Skeletal muscle satellite cell (primary cell): ENCODE measurements at regions not wholly inside any gene's neighbourhood (a gene's known extent, or its start where the extent isn't known, plus 50 kb on each side); places are given as distances from the start of the nearest gene placed in this dataset.
"Not testable (repeated sequence)": the region's sequence is repeated elsewhere in the genome, so short reads cannot be mapped to it uniquely, and the experiment has no call there.

Experiments used
- H3K27me3 ChIP-seq: 2 replicates; pipeline ENCODE4 v1.7.0; 2013; ENCODE audit warnings: low read length; ENCODE audit not compliant: control insufficient read depth, insufficient read depth
- H3K36me3 ChIP-seq: 2 replicates; pipeline ENCODE4 v1.7.0; 2013; ENCODE audit warnings: mild to moderate bottlenecking, control low read depth, low read length; ENCODE audit not compliant: insufficient read depth
- H3K4me1 ChIP-seq: 2 replicates; pipeline ENCODE4 v1.7.0; 2013; ENCODE audit warnings: low read length; ENCODE audit not compliant: control insufficient read depth, insufficient read depth
- H3K4me2 ChIP-seq: 2 replicates; pipeline ENCODE4 v1.7.0; 2013; ENCODE audit warnings: mild to moderate bottlenecking, low read length
- H3K4me3 ChIP-seq: 2 replicates; pipeline ENCODE4 v1.7.0; 2013; ENCODE audit warnings: low read length
- H3K9ac ChIP-seq: 2 replicates; pipeline ENCODE4 v1.7.0; 2013; ENCODE audit warnings: mild to moderate bottlenecking, low read depth, low read length, moderate library complexity
- H3K9me3 ChIP-seq: replicated peaks from 2 replicates; pipeline ENCODE4 v1.7.0; 2013; ENCODE audit warnings: mild to moderate bottlenecking, control low read depth, low read length

DNA sequence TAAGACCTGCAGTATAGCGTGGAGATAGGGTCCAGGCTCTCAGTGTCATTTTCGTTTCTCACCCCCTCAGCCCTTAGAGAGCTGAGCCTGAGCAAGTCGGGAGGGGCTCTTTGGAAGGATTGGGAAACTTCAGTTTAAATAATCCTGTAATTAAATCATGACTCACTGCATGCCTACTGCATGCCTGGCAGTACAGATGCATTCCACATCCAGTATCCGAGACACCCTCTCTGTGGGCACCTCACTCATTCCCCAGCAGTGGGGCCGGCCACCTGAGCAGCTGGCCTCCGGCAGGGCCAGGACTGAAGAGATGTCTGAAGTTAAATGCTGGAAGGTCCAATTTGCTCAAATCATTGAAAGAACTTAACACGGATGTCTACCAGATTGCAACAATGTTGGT, 316.6 kb downstream of the THBS2 start:
- H3K9me3 ChIP-seq: no peaks in the 10 kb centered on the region
- H3K4me3 ChIP-seq: no peak overlapping the region
- no peaks in the 10 kb centered on the region for H3K36me3 ChIP-seq
- H3K4me2 ChIP-seq: no peak overlapping the region
- H3K4me1 ChIP-seq: peaks cover 27% of the 10 kb centered on the region
- H3K9ac ChIP-seq: no peak overlapping the region
- peaks cover 17% of the 10 kb centered on the region for H3K27me3 ChIP-seq

DNA sequence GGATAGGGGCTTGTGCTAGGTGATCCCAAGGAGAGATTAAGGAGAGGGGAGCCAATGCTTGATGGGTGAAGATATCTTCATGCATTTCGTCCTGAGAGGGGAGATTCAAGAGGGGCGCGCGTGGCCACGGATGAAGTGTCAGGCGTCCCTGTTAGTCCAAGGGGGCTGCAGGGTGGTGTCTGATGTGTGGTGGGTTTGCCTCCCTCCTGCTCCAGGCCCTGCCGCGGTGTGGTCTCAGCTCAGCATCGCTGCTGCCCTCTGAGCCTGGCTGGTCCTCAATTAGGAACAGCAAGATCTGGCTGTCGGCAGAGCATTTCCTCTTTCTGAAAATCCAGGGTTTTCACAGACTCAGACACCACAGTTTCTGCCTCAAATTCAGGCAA, 318.0 kb downstream of the THBS2 start:
- Histone ChIP-seq H3K27me3 (peaks cover 11% of the 10 kb centered on the region), H3K4me1 (peaks cover 27% of the 10 kb centered on the region), H3K9ac (no peak overlapping the region), H3K4me2 (no peak overlapping the region), H3K9me3 (no peaks in the 10 kb centered on the region), H3K36me3 (no peaks in the 10 kb centered on the region), H3K4me3 (no peak overlapping the region)

DNA sequence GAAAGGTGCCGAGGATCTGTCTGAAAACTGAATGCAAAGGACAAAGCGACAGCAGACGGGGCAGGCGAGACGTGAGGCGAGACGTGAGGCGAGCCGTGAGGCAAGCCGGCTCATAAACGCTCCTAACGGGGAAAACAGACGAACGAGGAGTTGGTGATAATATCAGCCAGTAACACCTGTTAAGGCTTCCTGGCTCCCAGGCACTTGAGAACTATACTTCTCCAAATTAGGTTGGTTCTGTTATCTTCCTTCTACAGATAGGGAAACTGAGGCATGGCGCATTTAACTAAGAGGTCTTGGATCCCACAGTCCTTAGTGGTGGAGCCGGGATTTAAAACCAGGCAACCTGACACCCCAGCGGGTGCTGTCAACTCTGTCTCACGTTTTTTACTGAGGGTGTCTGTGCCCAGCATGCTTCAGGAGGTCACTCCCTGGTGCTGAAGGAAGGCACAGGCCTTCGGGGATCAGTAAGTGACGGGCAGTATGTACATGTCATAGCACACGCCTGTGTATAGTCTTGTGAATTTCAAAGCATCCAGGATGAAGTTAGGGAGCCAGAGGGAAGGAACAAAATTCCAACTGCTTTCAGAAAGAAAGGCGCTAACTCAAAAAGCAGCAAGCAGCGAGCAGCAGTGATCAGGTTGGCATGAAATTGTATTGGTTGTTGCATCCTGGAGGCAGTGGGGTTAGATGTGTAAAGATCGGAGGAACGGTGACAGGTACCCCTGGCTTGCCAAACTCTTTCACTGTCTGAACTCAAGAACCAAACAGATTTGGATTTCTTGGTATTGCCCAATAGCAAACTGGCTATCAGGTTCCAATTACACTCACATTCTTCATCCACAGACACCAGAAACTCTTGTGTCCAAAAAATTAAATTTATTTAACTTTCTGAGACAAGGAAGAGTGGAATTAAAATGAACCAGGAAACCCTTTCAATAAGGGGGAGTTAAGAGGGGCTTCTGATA, 318.7 kb downstream of the THBS2 start:
- no peaks in the 10 kb centered on the region for H3K9me3 ChIP-seq
- no peaks in the 10 kb centered on the region for H3K36me3 ChIP-seq
- H3K27me3 ChIP-seq: peaks cover 5% of the 10 kb centered on the region
- H3K4me2 ChIP-seq: no peak overlapping the region
- no peak overlapping the region for H3K4me3 ChIP-seq
- H3K4me1 ChIP-seq: peaks cover 21% of the 10 kb centered on the region
- H3K9ac ChIP-seq: no peak overlapping the region

DNA sequence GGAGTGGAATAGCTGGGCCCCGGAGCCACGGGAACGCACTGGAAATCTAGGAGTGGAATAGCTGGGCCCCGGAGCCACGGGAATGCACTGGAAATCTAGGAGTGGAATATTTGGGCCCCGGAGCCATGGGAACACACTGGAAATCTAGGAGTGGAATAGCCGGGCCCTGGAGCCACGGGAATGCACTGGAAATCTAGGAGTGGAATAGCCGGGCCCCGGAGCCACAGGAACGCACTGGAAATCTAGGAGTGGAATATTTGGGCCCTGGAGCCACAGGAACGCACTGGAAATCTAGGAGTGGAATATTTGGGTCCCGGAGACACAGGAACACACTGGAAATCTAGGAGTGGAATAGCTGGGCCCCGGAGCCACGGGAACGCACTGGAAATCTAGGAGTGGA, 321.5 kb downstream of the THBS2 start:
- not testable (repeated sequence) for H3K36me3 ChIP-seq, H3K4me2 ChIP-seq, H3K9me3 ChIP-seq, H3K4me3 ChIP-seq, H3K9ac ChIP-seq, H3K4me1 ChIP-seq, H3K27me3 ChIP-seq

DNA sequence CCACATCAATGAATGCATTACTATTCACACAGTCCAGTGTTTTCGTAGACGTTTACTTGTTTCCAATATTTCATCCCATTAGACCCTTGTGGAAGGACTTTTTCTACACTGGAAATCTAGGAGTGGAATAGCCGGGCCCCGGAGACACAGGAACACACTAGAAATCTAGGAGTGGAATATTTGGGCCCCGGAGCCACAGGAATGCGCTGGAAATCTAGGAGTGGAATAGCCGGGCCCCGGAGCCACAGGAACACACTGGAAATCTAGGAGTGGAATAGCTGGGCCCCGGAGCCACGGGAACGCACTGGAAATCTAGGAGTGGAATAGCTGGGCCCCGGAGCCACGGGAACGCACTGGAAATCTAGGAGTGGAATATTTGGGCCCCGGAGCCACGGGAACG, 322.6 kb downstream of the THBS2 start:
- H3K9ac ChIP-seq, H3K36me3 ChIP-seq, H3K9me3 ChIP-seq, H3K4me2 ChIP-seq, H3K4me1 ChIP-seq, H3K27me3 ChIP-seq, H3K4me3 ChIP-seq: not testable (repeated sequence)

DNA sequence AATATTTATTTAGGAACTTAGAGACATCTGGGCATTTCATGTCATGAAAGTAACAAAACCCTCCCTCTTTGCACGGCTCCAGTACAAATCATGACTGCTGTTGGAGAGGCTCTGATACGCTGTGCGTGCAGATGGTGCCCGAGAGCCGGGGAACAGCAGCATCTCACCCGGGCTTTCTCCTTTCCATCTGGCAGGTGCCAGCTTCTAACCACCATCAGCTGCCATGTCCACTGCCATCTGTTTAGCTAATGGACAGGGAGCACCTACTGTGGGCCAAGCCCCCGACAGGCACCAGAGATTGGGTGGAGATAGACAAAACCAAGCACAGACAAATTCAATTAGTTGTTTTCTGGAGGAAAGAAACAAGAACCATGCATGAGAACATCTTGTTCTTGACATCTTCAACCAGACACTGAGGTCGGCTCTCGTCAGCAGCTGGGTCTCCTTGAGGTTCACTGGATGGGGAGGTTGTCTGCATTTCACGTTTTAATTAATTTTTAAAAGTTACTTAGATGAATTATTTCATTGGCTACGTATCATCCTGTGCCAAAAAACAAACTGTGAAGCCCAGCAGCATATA, 323.7 kb downstream of the THBS2 start:
- Histone ChIP-seq H3K36me3 (no peaks in the 10 kb centered on the region), H3K9ac (no peak overlapping the region), H3K4me1 (no peaks in the 10 kb centered on the region), H3K9me3 (peaks cover 4% of the 10 kb centered on the region), H3K4me2 (no peak overlapping the region), H3K4me3 (no peak overlapping the region), H3K27me3 (no peaks in the 10 kb centered on the region)

DNA sequence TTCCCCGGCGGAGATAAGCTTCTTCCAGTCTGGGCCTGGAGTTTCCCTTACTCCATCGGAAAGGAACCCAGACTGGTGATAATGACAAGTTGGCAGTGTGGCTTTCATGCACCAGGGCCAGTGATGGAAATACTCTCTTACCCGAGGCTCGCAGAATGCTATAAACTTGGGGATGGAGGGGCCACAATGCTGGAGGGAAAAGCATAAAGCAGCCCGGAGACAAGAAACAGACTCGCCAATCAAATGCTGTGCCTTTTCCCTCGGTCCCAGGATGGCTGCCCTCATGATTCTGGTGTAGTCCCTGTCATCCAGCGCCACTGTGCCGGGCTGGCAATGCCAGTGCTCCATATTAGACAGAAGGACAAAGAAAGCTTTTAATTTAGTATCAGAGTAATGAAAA, 325.6 kb downstream of the THBS2 start:
- no peak overlapping the region for H3K4me2 ChIP-seq
- H3K4me3 ChIP-seq: no peak overlapping the region
- H3K9ac ChIP-seq: no peak overlapping the region
- no peaks in the 10 kb centered on the region for H3K36me3 ChIP-seq
- H3K9me3 ChIP-seq: peaks cover 4% of the 10 kb centered on the region
- H3K4me1 ChIP-seq: no peaks in the 10 kb centered on the region
- H3K27me3 ChIP-seq: no peaks in the 10 kb centered on the region

DNA sequence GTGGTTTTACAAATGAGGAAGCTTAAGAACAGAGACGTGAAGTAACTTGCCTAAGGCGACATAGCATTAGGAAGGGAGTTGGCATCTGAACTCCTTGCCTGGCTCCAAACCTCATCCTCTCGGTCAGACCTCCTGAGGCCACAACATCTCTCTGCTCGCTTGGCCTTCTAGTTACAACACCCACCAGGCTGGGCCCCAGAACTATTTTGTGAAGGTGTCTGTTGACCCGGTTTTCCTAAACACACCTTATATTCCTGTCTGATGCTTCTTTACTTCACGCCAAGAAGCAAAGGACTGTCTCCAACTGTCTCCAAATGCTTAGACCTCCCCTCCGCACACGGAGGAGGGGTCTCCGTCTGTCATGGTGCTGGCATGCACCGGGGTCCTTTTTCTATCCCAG, 326.6 kb downstream of the THBS2 start:
- H3K27me3 ChIP-seq: no peaks in the 10 kb centered on the region
- H3K4me1 ChIP-seq: no peaks in the 10 kb centered on the region
- no peak overlapping the region for H3K9ac ChIP-seq
- H3K4me3 ChIP-seq: no peak overlapping the region
- no peak overlapping the region for H3K4me2 ChIP-seq
- peaks cover 4% of the 10 kb centered on the region for H3K9me3 ChIP-seq
- H3K36me3 ChIP-seq: no peaks in the 10 kb centered on the region

DNA sequence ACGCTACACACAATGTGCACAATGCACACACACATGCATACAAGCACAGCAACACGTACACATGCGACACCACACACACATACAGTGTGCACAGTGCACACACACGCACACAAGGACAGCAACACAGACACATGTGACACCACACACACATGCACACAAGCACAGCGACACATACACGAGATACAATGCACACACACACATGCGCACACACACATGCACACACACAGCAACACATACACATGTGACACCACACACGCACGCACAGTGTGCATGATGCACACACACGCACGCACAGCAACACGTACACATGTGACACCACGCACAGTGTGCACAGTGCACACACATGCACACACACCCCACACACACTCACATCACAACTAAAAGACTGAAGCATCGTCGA, 327.3 kb downstream of the THBS2 start:
- no peaks in the 10 kb centered on the region for H3K36me3 ChIP-seq
- H3K9me3 ChIP-seq: peaks cover 4% of the 10 kb centered on the region
- H3K4me2 ChIP-seq: no peak overlapping the region
- H3K27me3 ChIP-seq: no peaks in the 10 kb centered on the region
- H3K4me1 ChIP-seq: no peaks in the 10 kb centered on the region
- no peak overlapping the region for H3K4me3 ChIP-seq
- H3K9ac ChIP-seq: no peak overlapping the region

DNA sequence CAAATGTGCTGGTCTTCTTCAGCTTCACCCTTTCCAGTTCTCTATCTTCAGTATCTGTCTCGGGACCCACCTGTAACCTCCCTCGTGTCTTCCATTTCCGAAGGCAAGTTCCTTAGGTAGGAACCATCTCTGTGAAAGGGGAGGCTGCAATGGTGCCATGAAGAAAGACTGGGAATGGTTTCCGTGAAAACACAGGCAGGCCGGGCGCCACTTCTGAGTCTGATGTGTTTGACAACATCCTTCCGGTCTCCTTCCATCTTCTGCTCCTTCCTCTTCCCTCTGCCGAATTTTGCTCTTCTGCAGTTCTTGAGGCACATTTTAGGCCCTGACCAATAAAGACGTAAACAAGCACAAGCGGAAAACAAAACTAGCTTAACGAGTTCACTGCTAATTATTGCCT, 328.0 kb downstream of the THBS2 start:
- Histone ChIP-seq H3K9me3 (peaks cover 4% of the 10 kb centered on the region), H3K4me1 (no peaks in the 10 kb centered on the region), H3K4me2 (no peak overlapping the region), H3K27me3 (no peaks in the 10 kb centered on the region), H3K36me3 (no peaks in the 10 kb centered on the region), H3K4me3 (no peak overlapping the region), H3K9ac (no peak overlapping the region)

DNA sequence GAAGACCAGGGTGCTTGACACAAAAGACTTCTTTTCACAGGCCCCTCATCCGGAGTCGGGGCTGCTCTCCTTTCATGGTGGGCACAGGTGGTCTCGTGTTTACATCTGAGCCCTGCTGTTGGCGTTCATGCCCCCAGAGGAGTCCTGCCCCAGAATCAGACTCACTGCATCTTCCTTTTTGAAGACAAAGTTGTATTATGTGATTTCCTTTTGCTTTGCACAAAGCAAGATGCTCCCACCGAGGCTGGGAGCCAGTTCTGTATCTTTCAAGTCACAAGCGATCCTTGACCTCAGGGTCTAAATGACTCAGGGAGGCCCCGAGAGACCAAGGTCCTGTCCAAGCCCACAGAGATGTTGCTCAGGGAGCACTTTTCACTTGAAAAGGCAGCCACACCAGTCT, 330.5 kb downstream of the THBS2 start:
- Histone ChIP-seq H3K9me3 (peaks cover 4% of the 10 kb centered on the region), H3K36me3 (no peaks in the 10 kb centered on the region), H3K9ac (no peak overlapping the region), H3K4me1 (no peaks in the 10 kb centered on the region), H3K4me2 (no peak overlapping the region), H3K27me3 (no peaks in the 10 kb centered on the region), H3K4me3 (no peak overlapping the region)

DNA sequence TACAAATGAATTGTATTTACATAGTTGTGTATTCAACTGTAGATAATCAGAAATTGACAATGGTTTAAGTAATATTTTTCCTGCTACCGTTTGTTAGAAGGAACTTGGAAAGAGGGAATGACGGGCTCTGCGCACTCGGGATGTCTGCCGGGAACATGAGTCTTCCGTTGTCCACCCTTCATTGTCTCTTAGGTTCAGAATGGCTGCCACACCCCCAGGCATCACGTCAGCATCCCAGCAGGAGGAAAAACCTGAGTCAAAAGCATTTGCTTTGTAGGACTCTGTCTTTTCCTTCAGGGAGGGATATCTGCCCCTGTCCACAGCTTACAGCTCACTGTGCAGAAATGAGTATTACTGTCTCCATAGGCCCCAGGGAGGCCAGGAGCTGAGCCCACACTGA, 331.2 kb downstream of the THBS2 start:
- Histone ChIP-seq H3K9ac (no peak overlapping the region), H3K9me3 (peaks cover 4% of the 10 kb centered on the region), H3K4me3 (no peak overlapping the region), H3K36me3 (no peaks in the 10 kb centered on the region), H3K27me3 (no peaks in the 10 kb centered on the region), H3K4me2 (no peak overlapping the region), H3K4me1 (no peaks in the 10 kb centered on the region)
